Fibroblast of pulmonary artery (primary cell): ENCODE measurements at regions not wholly inside any gene's neighbourhood (a gene's known extent, or its start where the extent isn't known, plus 50 kb on each side); places are given as distances from the start of the nearest gene placed in this dataset.

Experiments used
- DNase-seq: peaks from one replicate; pipeline ENCODE4 v3.0.0-alpha.2; 2010; ENCODE audit warnings: low read depth
- H3K4me3 ChIP-seq: replicated peaks from 2 replicates; pipeline ENCODE4 v1.5.1; 2011; ENCODE audit warnings: low read depth, mild to moderate bottlenecking, control low read depth, low read length, moderate library complexity
- TF ChIP-seq, protein P1 (sequence below): IDR thresholded peaks from 2 replicates; pipeline ENCODE4 v1.5.1; 2011; ENCODE audit warnings: mild to moderate bottlenecking, control low read depth, low read length, inconsistent platforms; ENCODE audit errors: missing control alignments

DNA sequence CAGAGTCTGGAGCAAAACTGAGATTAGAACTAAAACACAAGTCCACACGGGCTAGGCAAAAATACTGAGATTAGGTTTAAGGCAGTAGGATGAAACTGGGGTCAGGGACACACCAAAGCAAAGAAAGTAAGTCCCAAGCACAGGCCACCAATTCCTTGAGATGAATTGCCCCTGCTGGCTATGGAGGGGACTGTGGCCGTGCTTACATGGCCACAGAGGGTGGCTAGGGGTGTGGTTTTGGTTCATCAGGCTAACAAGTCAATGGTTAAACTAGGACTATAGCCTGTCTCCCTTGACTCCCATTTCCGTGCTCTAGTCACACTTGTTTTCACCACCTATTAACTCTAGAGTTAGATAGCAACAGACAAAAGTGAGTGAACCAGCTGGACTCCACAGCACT is 394.8 kb downstream of the PBX1 start:
- H3K4me3 ChIP-seq = no peak overlapping the region
- TF ChIP-seq, protein P1, sequence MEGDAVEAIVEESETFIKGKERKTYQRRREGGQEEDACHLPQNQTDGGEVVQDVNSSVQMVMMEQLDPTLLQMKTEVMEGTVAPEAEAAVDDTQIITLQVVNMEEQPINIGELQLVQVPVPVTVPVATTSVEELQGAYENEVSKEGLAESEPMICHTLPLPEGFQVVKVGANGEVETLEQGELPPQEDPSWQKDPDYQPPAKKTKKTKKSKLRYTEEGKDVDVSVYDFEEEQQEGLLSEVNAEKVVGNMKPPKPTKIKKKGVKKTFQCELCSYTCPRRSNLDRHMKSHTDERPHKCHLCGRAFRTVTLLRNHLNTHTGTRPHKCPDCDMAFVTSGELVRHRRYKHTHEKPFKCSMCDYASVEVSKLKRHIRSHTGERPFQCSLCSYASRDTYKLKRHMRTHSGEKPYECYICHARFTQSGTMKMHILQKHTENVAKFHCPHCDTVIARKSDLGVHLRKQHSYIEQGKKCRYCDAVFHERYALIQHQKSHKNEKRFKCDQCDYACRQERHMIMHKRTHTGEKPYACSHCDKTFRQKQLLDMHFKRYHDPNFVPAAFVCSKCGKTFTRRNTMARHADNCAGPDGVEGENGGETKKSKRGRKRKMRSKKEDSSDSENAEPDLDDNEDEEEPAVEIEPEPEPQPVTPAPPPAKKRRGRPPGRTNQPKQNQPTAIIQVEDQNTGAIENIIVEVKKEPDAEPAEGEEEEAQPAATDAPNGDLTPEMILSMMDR = no peak

DNA sequence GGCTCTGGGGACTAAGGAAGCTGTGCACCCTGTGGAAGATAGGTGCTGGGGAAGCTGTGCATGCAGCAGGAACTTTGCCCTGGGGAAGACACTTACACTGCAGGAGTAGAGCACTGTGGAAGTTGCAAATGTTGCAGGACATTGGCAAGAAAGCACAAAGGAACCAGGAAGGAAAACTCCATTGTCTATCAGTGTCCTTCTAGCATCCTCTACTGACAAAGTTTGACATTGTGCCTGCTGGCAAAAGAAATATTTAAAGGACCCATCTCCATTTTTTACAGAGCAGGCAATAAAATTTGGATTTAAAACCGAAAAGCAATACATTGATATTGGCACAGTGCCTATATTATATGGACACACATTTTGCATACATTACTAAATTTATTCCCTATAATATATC is 394.1 kb downstream of the PBX1 start:
- TF ChIP-seq, protein P1 = peak; percentile 30
- peak; percentile 8 for DNase-seq
- H3K4me3 ChIP-seq = no peak overlapping the region

More for the DNA sequence above, 394.8 kb downstream of the PBX1 start:
- no peak for DNase-seq

DNA sequence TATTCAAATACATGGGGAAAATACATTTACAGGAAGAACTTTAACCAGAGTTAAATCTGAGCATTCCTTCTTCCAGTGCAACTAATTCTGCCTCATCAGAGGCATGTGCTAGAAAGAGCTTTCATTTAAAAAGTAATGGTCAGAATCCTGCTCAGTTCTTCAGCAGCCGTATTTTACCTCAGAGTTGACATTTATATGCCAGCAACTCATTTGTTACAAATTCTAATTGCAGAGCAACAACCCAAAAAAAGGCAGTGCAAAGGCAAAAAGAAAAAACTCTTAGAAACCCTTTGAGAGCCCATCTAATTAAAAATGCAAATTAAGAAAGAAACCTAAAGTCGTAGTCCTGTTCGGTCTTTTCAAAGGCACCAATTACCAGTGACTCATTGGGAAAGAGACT is 392.5 kb downstream of the PBX1 start:
- H3K4me3 ChIP-seq = no peak overlapping the region
- TF ChIP-seq, protein P1 = no peak
- DNase-seq = no peak

DNA sequence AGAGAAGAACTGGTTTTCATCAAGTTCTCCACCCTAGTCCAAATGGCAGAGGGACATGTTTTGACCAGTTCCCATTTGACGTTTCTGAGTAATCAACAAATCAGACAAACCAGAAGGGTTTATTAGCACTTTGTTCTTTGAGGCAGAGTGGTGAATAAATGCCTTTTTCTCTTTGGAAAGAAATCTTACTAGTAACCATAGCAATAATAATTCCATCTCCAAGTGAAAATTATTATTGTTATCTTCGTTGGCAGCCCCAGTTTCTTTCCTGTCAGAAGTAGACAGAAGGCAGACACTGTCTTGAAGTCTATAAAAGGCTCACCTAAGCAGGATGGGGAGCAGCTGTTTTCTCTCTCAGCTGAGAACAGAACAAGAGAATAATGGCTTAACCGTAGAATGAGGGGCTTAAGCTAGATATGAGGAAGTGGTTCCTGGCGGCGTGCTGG is 391.6 kb downstream of the PBX1 start:
- no peak for DNase-seq
- no peak overlapping the region for H3K4me3 ChIP-seq
- TF ChIP-seq, protein P1 = no peak

DNA sequence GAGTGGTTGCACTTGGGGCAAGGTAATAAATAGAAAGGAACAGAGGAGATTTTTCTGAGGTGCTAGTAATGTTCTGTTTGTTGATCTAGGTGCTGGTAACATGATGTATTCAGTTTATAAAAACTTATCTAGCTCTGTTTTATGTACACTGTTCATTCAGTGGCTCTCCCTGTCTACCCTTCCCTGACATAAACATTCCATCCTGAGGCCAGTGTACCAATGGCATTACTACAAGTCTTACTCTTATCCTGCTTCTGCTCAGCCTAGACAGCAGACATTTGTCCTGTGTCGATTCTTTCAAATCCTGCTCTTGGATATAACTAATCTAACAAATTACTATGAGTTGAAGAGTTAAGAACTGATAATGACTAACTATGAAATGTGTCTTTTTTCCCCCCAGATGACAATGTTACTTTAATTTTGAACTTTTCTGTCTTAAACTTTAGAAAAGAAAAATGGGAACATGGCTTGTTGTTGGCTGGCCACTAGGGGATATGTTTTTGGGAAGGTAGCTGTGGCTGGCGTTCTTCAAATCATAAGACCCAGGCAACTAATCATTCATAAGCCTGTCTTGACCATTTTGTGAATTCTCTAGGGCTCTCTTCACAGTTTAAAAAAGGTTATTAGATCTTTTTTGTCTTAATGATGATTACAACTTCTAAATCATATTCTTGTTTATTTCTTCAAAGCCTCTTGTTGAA is 390.9 kb downstream of the PBX1 start:
- H3K4me3 ChIP-seq = no peak overlapping the region
- no peak for DNase-seq
- TF ChIP-seq, protein P1 = no peak

DNA sequence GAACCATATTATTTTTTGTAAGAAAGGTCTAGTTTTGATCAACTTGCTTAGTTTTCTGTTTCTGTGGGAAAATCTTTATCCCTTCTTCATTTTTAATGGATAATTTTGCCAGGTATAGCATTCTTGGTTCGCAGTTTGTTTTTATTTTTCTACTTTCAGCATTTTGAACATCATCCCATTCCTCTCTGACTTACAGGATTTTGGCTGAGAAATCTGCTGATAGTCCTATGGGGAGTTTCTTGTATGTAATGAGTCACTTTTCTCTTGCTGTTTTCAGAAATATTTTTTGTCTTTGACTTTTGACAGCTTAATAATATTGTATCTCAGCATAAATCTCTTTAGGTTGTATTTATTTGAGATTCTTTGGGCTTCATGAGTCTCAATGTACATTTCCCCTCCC is 389.1 kb downstream of the PBX1 start:
- no peak overlapping the region for H3K4me3 ChIP-seq
- DNase-seq = no peak
- TF ChIP-seq, protein P1 = no peak

DNA sequence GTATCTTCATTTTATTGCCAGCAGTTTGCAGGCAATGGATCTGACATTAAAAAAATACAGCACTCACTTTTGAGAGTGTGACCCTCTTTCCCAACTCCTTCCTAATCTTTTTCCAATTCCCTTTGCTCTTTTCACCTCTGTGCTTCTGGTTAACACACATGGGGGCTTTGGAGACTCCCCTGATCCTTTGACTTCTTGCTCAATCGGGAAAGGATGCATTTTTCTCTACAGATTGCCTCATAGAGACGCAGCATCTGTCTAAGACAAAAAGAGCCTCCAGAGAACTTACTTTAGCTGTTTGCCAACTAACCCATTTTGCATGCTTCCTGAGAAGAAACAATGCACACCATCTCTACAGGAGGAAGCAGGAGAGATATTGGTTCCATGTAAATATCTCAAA is 378.3 kb downstream of the PBX1 start:
- no peak for DNase-seq
- TF ChIP-seq, protein P1 = no peak
- no peak overlapping the region for H3K4me3 ChIP-seq
